GM23338 (cell line): ENCODE measurements at regions not wholly inside any gene's neighbourhood (a gene's known extent, or its start where the extent isn't known, plus 50 kb on each side); places are given as distances from the start of the nearest gene placed in this dataset.

ENCODE experiments used
- ATAC-seq: fragments of 200-7000 bp; cut with Tn5 transposase; 3 replicates; pipeline ENCODE4 v1.9.1; 2020
- DNase-seq: peaks from one replicate; pipeline ENCODE4 v3.0.0-alpha.2; 2015; ENCODE audit warnings: low spot score
- H2AFZ ChIP-seq: fragments of 200-600 bp; sonication (generic); 2 replicates; pipeline ENCODE4 v1.8.0; 2016; ENCODE audit warnings: antibody characterized with exemption, mild to moderate bottlenecking, moderate library complexity
- H3F3A ChIP-seq: fragments of 200-600 bp; sonication (generic); replicated peaks from 2 replicates; pipeline ENCODE4 v1.8.0; 2017; ENCODE audit warnings: antibody characterized with exemption, mixed run types, low read depth
- H3K27ac ChIP-seq: fragments of 200-600 bp; sonication (generic); 2 replicates; pipeline ENCODE4 v1.6.1; 2016; ENCODE audit warnings: low read depth
- H3K27me3 ChIP-seq: fragments of 200-600 bp; sonication (generic); 2 replicates; pipeline ENCODE4 v1.8.0; 2016; ENCODE audit warnings: mild to moderate bottlenecking, mixed run types, moderate library complexity; ENCODE audit not compliant: insufficient read depth
- H3K36me3 ChIP-seq: fragments of 200-600 bp; sonication (generic); 2 replicates; pipeline ENCODE4 v1.8.0; 2016; ENCODE audit warnings: mild to moderate bottlenecking; ENCODE audit not compliant: insufficient read depth
- H3K4me1 ChIP-seq: fragments of 200-600 bp; sonication (generic); 2 replicates; pipeline ENCODE4 v1.8.0; 2016; ENCODE audit warnings: mild to moderate bottlenecking, moderate library complexity; ENCODE audit not compliant: insufficient read depth
- H3K4me2 ChIP-seq: fragments of 200-600 bp; sonication (generic); 2 replicates; pipeline ENCODE4 v1.7.1; 2017; ENCODE audit warnings: mixed run types
- H3K4me3 ChIP-seq: fragments of 200-600 bp; sonication (generic); 2 replicates; pipeline ENCODE4 v1.6.1; 2016; ENCODE audit warnings: mixed run types
- H3K79me2 ChIP-seq: fragments of 200-600 bp; sonication (generic); replicated peaks from 2 replicates; pipeline ENCODE4 v1.8.0; 2017; ENCODE audit warnings: mild to moderate bottlenecking; ENCODE audit not compliant: insufficient read depth
- H3K9me2 ChIP-seq: fragments of 200-600 bp; sonication (generic); 2 replicates; pipeline ENCODE4 v1.8.0; 2017; ENCODE audit not compliant: insufficient read depth
- H4K20me1 ChIP-seq: fragments of 200-600 bp; sonication (generic); replicated peaks from 2 replicates; pipeline ENCODE4 v1.8.0; 2017; ENCODE audit warnings: mild to moderate bottlenecking; ENCODE audit not compliant: insufficient read depth
- H3K27ac Mint-ChIP-seq: 2 replicates; pipeline ENCODE4 v1.8.0; 2020; ENCODE audit warnings: inconsistent platforms, mild to moderate bottlenecking, moderate library complexity, mixed read lengths
- H3K27me3 Mint-ChIP-seq: 3 replicates; pipeline ENCODE4 v1.8.0; 2022; ENCODE audit warnings: low read depth, mild to moderate bottlenecking, moderate library complexity, mixed read lengths, inconsistent platforms; ENCODE audit not compliant: insufficient read depth, poor library complexity
- H3K36me3 Mint-ChIP-seq: 3 replicates; pipeline ENCODE4 v1.8.0; 2021; ENCODE audit warnings: low read depth, mild to moderate bottlenecking, inconsistent platforms, moderate library complexity, mixed read lengths
- H3K4me1 Mint-ChIP-seq: 3 replicates; pipeline ENCODE4 v1.8.0; 2020; ENCODE audit warnings: mild to moderate bottlenecking, inconsistent platforms, mixed read lengths
- H3K4me3 Mint-ChIP-seq: 3 replicates; pipeline ENCODE4 v1.8.0; 2021; ENCODE audit warnings: moderate library complexity, mild to moderate bottlenecking, inconsistent platforms, mixed read lengths
- H3K9me3 Mint-ChIP-seq: 3 replicates; pipeline ENCODE4 v1.8.0; 2020; ENCODE audit warnings: moderate library complexity, mild to moderate bottlenecking, inconsistent platforms, mixed read lengths
- CREB1 ChIP-seq: fragments of 250-450 bp; sonication (Bioruptor Pico); IDR thresholded peaks from 2 replicates; pipeline ENCODE4 v1.5.0; 2020; ENCODE audit warnings: low read depth, mild to moderate bottlenecking, moderate library complexity
- ETS1 ChIP-seq: IDR thresholded peaks from 2 replicates; pipeline ENCODE4 v1.6.1; 2016; ENCODE audit warnings: antibody characterized with exemption
- EZH2 ChIP-seq: fragments of 200-600 bp; sonication (generic); IDR thresholded peaks from one replicate; pipeline ENCODE4 v1.8.0; 2017; ENCODE audit warnings: antibody characterized with exemption, mild to moderate bottlenecking, low read depth; ENCODE audit not compliant: unreplicated experiment
- EZH2phosphoT487 ChIP-seq: fragments of 200-600 bp; sonication (generic); IDR thresholded peaks from one replicate; pipeline ENCODE4 v1.8.1; 2018; ENCODE audit warnings: antibody characterized with exemption; ENCODE audit not compliant: unreplicated experiment
- JUNB ChIP-seq: IDR thresholded peaks from one replicate; pipeline ENCODE4 v1.6.1; 2016; ENCODE audit warnings: antibody characterized with exemption; ENCODE audit not compliant: unreplicated experiment
- NANOG ChIP-seq: IDR thresholded peaks from 2 replicates; pipeline ENCODE4 v1.6.1; 2016; ENCODE audit warnings: antibody characterized with exemption, borderline replicate concordance
- POLR2AphosphoS5 ChIP-seq: IDR thresholded peaks from 2 replicates; pipeline ENCODE4 v1.6.1; 2016; ENCODE audit warnings: antibody characterized with exemption, low read depth
- REST ChIP-seq: IDR thresholded peaks from one replicate; pipeline ENCODE4 v1.6.1; 2018; ENCODE audit warnings: antibody characterized with exemption; ENCODE audit not compliant: unreplicated experiment
- STAT1 ChIP-seq: IDR thresholded peaks from one replicate; pipeline ENCODE4 v1.6.1; 2016; ENCODE audit warnings: antibody characterized with exemption; ENCODE audit not compliant: unreplicated experiment
- ZNF114 ChIP-seq: fragments of 250-450 bp; sonication (Bioruptor Pico); IDR thresholded peaks from 2 replicates; pipeline ENCODE4 v1.5.0; 2020; ENCODE audit warnings: mild to moderate bottlenecking, moderate library complexity
- ZNF331 ChIP-seq: fragments of 250-450 bp; sonication (Bioruptor Pico); IDR thresholded peaks from 2 replicates; pipeline ENCODE4 v1.5.0; 2020; ENCODE audit warnings: low read depth, mild to moderate bottlenecking, moderate library complexity
- ZNF462 ChIP-seq: fragments of 250-450 bp; sonication (Bioruptor Pico); IDR thresholded peaks from 2 replicates; pipeline ENCODE4 v1.5.0; 2020; ENCODE audit warnings: mild to moderate bottlenecking, moderate library complexity
- TF ChIP-seq, protein P1 (sequence below), 2 experiments: fragments of 200-600 bp in 1 of 2; sonication (generic) in 1 of 2; conservative IDR thresholded peaks; 2 replicates each; pipeline versions ENCODE4 v1.5.1 to v1.6.1; 2016 to 2017; ENCODE audit warnings: antibody characterized with exemption in 2 of 2, low read depth in 2 of 2, mild to moderate bottlenecking in 2 of 2, moderate library complexity in 1 of 2

GRCh38 chr16:27689711-27690110 is 139.8 kb downstream of the KATNIP start:
- no peaks in the 10 kb centered on the region for H3K27me3 ChIP-seq
- no peak overlapping the region for H3K27ac Mint-ChIP-seq
- H3K36me3 ChIP-seq = no peaks in the 10 kb centered on the region; the same call in 1 of the 2 replicates
- H3K79me2 ChIP-seq = no peaks in the 10 kb centered on the region
- peaks cover under 1% of the 10 kb centered on the region; the same call in 2 of the 3 replicates for H3K4me1 Mint-ChIP-seq
- H3K9me3 Mint-ChIP-seq = no peaks in the 10 kb centered on the region
- no peak overlapping the region for H3K4me3 Mint-ChIP-seq
- DNase-seq (no peak), ATAC-seq (no peak)
- H2AFZ ChIP-seq = no peak overlapping the region
- no peaks in the 10 kb centered on the region for H3F3A ChIP-seq
- H3K27me3 Mint-ChIP-seq = peaks cover 1% of the 10 kb centered on the region
- H3K4me3 ChIP-seq = no peak overlapping the region
- TF ChIP-seq, protein P1, sequence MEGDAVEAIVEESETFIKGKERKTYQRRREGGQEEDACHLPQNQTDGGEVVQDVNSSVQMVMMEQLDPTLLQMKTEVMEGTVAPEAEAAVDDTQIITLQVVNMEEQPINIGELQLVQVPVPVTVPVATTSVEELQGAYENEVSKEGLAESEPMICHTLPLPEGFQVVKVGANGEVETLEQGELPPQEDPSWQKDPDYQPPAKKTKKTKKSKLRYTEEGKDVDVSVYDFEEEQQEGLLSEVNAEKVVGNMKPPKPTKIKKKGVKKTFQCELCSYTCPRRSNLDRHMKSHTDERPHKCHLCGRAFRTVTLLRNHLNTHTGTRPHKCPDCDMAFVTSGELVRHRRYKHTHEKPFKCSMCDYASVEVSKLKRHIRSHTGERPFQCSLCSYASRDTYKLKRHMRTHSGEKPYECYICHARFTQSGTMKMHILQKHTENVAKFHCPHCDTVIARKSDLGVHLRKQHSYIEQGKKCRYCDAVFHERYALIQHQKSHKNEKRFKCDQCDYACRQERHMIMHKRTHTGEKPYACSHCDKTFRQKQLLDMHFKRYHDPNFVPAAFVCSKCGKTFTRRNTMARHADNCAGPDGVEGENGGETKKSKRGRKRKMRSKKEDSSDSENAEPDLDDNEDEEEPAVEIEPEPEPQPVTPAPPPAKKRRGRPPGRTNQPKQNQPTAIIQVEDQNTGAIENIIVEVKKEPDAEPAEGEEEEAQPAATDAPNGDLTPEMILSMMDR (conservative IDR thresholded peaks at IDR 0.05; ENCODE audit: low read depth in 2 of 2) = no peak
- TF ChIP-seq JUNB (no peak), NANOG (no peak), ZNF462 (no peak), STAT1 (no peak), ZNF114 (no peak), REST (no peak), POLR2AphosphoS5 (no peak), EZH2phosphoT487 (no peak), ZNF331 (CRISPR knock-in tag) (no peak), CREB1 (CRISPR knock-in tag) (no peak), EZH2 (no peak), ETS1 (no peak)
- no peaks in the 10 kb centered on the region for H3K36me3 Mint-ChIP-seq
- no peak overlapping the region for H3K4me2 ChIP-seq
- no peaks in the 10 kb centered on the region for H3K9me2 ChIP-seq
- H3K4me1 ChIP-seq = no peaks in the 10 kb centered on the region
- no peaks in the 10 kb centered on the region; the same call in 1 of the 2 replicates for H4K20me1 ChIP-seq
- no peak overlapping the region for H3K27ac ChIP-seq
